Neural progenitor cell (in vitro differentiated cells): ENCODE measurements at regions not wholly inside any gene's neighbourhood (a gene's known extent, or its start where the extent isn't known, plus 50 kb on each side); places are given as distances from the start of the nearest gene placed in this dataset.

Experiments used
- DNase-seq: peaks from one replicate; pipeline ENCODE4 v3.0.0-alpha.2; 2016; ENCODE audit warnings: low spot score
- H2AFZ ChIP-seq: fragments of 200-600 bp; sonication (generic); replicated peaks from 2 replicates; pipeline ENCODE4 v1.6.1; 2016; ENCODE audit warnings: antibody characterized with exemption
- H3F3A ChIP-seq: fragments of 200-600 bp; sonication (generic); 2 replicates; pipeline ENCODE4 v1.6.1; 2016; ENCODE audit warnings: antibody characterized with exemption, low read depth
- H3K27ac ChIP-seq: fragments of 200-600 bp; sonication (generic); 2 replicates; pipeline ENCODE4 v1.5.1; 2016; ENCODE audit warnings: mild to moderate bottlenecking
- H3K27me3 ChIP-seq: fragments of 200-600 bp; sonication (generic); 2 replicates; pipeline ENCODE4 v1.6.1; 2016; ENCODE audit warnings: mild to moderate bottlenecking, moderate library complexity
- H3K36me3 ChIP-seq: fragments of 200-600 bp; sonication (generic); 2 replicates; pipeline ENCODE4 v1.5.1; 2016
- H3K4me1 ChIP-seq: fragments of 200-600 bp; sonication (generic); 2 replicates; pipeline ENCODE4 v1.6.1; 2016; ENCODE audit warnings: mixed run types
- H3K4me2 ChIP-seq: fragments of 200-600 bp; sonication (generic); 2 replicates; pipeline ENCODE4 v1.6.1; 2016
- H3K4me3 ChIP-seq: fragments of 200-600 bp; sonication (generic); 2 replicates; pipeline ENCODE4 v1.5.1; 2016
- H3K79me2 ChIP-seq: fragments of 200-600 bp; sonication (generic); 2 replicates; pipeline ENCODE4 v1.6.1; 2016; ENCODE audit warnings: low read depth
- H3K9ac ChIP-seq: fragments of 200-600 bp; sonication (generic); 2 replicates; pipeline ENCODE4 v1.6.1; 2016
- H3K9me3 ChIP-seq: fragments of 200-600 bp; sonication (generic); 2 replicates; pipeline ENCODE4 v1.5.1; 2016; ENCODE audit warnings: low read depth
- H4K20me1 ChIP-seq: fragments of 200-600 bp; sonication (generic); 2 replicates; pipeline ENCODE4 v1.6.1; 2016; ENCODE audit warnings: low read depth
- H3K27ac Mint-ChIP-seq: 3 replicates; pipeline ENCODE4 v1.8.0; 2021; ENCODE audit warnings: mixed read lengths
- H3K27me3 Mint-ChIP-seq: 2 replicates; pipeline ENCODE4 v1.8.0; 2022; ENCODE audit warnings: low read depth, mild to moderate bottlenecking, inconsistent platforms, moderate library complexity, mixed read lengths; ENCODE audit not compliant: insufficient read depth
- H3K36me3 Mint-ChIP-seq: 3 replicates; pipeline ENCODE4 v1.8.0; 2021; ENCODE audit warnings: mixed read lengths
- H3K4me1 Mint-ChIP-seq: 3 replicates; pipeline ENCODE4 v1.8.0; 2021; ENCODE audit warnings: mixed read lengths
- H3K4me3 Mint-ChIP-seq: 3 replicates; pipeline ENCODE4 v1.8.0; 2021; ENCODE audit warnings: mild to moderate bottlenecking, moderate library complexity, mixed read lengths
- H3K9me3 Mint-ChIP-seq: 3 replicates; pipeline ENCODE4 v1.8.0; 2020; ENCODE audit warnings: mixed read lengths
- CTCF ChIP-seq: fragments of 200-600 bp; sonication (generic); IDR thresholded peaks from 2 replicates; pipeline ENCODE4 v1.5.1; 2017; ENCODE audit warnings: antibody characterized with exemption, mild to moderate bottlenecking
- EZH2 ChIP-seq: fragments of 200-600 bp; sonication (generic); IDR thresholded peaks from 2 replicates; pipeline ENCODE4 v1.6.1; 2017; ENCODE audit warnings: antibody characterized with exemption, mild to moderate bottlenecking, moderate library complexity
- EZH2phosphoT487 ChIP-seq: fragments of 200-600 bp; sonication (generic); IDR thresholded peaks from 2 replicates; pipeline ENCODE4 v1.6.1; 2017; ENCODE audit warnings: antibody characterized with exemption

GRCh38 chr1:189269011-189269410, 1208.7 kb downstream of the BRINP3 start:
- no peak overlapping the region for H3K4me2 ChIP-seq
- H3K4me3 Mint-ChIP-seq = no peak overlapping the region
- no peak overlapping the region for H3K9ac ChIP-seq
- H3K9me3 ChIP-seq = peaks cover 12% of the 10 kb centered on the region
- H3K4me1 ChIP-seq = no peaks in the 10 kb centered on the region
- H3K27me3 Mint-ChIP-seq = no peaks in the 10 kb centered on the region
- no peaks in the 10 kb centered on the region for H3K4me1 Mint-ChIP-seq
- no peaks in the 10 kb centered on the region for H3K36me3 ChIP-seq
- H4K20me1 ChIP-seq = no peaks in the 10 kb centered on the region
- H3F3A ChIP-seq = no peaks in the 10 kb centered on the region
- H3K36me3 Mint-ChIP-seq = no peaks in the 10 kb centered on the region
- no peak overlapping the region for H3K4me3 ChIP-seq
- no peak overlapping the region for H3K27ac ChIP-seq
- DNase-seq = peak; percentile 60
- H2AFZ ChIP-seq = no peak overlapping the region
- TF ChIP-seq EZH2 (no peak), CTCF (no peak), EZH2phosphoT487 (no peak)
- peaks cover 22% of the 10 kb centered on the region for H3K9me3 Mint-ChIP-seq
- no peak overlapping the region for H3K27ac Mint-ChIP-seq
- no peaks in the 10 kb centered on the region for H3K79me2 ChIP-seq
- H3K27me3 ChIP-seq = no peaks in the 10 kb centered on the region

GRCh38 chr1:189274267-189274666, 1203.4 kb downstream of the BRINP3 start:
- Histone ChIP-seq H3K27me3 (no peaks in the 10 kb centered on the region), H3K27ac (no peak overlapping the region)
- H3K27me3 Mint-ChIP-seq = no peaks in the 10 kb centered on the region

GRCh38 chr1:189275796-189276195, 1201.9 kb downstream of the BRINP3 start:
- H3K27ac ChIP-seq = no peak overlapping the region
- Mint-ChIP-seq H3K4me3 (no peak overlapping the region), H3K36me3 (no peaks in the 10 kb centered on the region), H3K9me3 (no peaks in the 10 kb centered on the region), H3K27me3 (no peaks in the 10 kb centered on the region), H3K4me1 (no peaks in the 10 kb centered on the region), H3K27ac (no peak overlapping the region)
- no peaks in the 10 kb centered on the region for H3K79me2 ChIP-seq
- H3K36me3 ChIP-seq = no peaks in the 10 kb centered on the region
- H3K9ac ChIP-seq = no peak overlapping the region
- no peaks in the 10 kb centered on the region for H3K27me3 ChIP-seq
- no peaks in the 10 kb centered on the region for H3K9me3 ChIP-seq
- no peaks in the 10 kb centered on the region for H3F3A ChIP-seq
- no peaks in the 10 kb centered on the region for H3K4me1 ChIP-seq
- no peaks in the 10 kb centered on the region for H4K20me1 ChIP-seq
- H2AFZ ChIP-seq = no peak overlapping the region
- TF ChIP-seq CTCF = no peak
- no peak for TF ChIP-seq EZH2
- TF ChIP-seq EZH2phosphoT487 = no peak
- DNase-seq = no peak
- H3K4me3 ChIP-seq = no peak overlapping the region
- no peak overlapping the region for H3K4me2 ChIP-seq

More at GRCh38 chr1:189274267-189274666, 1203.4 kb downstream of the BRINP3 start:
- Histone ChIP-seq H3K9ac (no peak overlapping the region), H2AFZ (no peak overlapping the region), H3K79me2 (no peaks in the 10 kb centered on the region), H3K4me1 (no peaks in the 10 kb centered on the region), H3K4me2 (no peak overlapping the region), H3F3A (no peaks in the 10 kb centered on the region), H4K20me1 (no peaks in the 10 kb centered on the region), H3K36me3 (no peaks in the 10 kb centered on the region), H3K4me3 (no peak overlapping the region), H3K9me3 (peaks cover 4% of the 10 kb centered on the region)
- Mint-ChIP-seq H3K9me3 (peaks cover 7% of the 10 kb centered on the region), H3K4me3 (no peak overlapping the region), H3K27ac (no peak overlapping the region), H3K4me1 (no peaks in the 10 kb centered on the region), H3K36me3 (no peaks in the 10 kb centered on the region)
- no peak for TF ChIP-seq CTCF
- no peak for TF ChIP-seq EZH2phosphoT487
- no peak for TF ChIP-seq EZH2
- no peak for DNase-seq

- Mint-ChIP-seq H3K36me3 (no peaks in the 10 kb centered on the region), H3K27ac (no peak overlapping the region), H3K4me1 (no peaks in the 10 kb centered on the region), H3K9me3 (no peaks in the 10 kb centered on the region), H3K4me3 (no peak overlapping the region), H3K27me3 (no peaks in the 10 kb centered on the region)
- Histone ChIP-seq H3K4me3 (no peak overlapping the region), H3K36me3 (no peaks in the 10 kb centered on the region), H4K20me1 (no peaks in the 10 kb centered on the region), H3K27ac (no peak overlapping the region), H3K79me2 (no peaks in the 10 kb centered on the region), H3K9me3 (no peaks in the 10 kb centered on the region), H3K27me3 (no peaks in the 10 kb centered on the region), H3K4me2 (no peak overlapping the region), H2AFZ (no peak overlapping the region), H3K9ac (no peak overlapping the region), H3K4me1 (no peaks in the 10 kb centered on the region), H3F3A (no peaks in the 10 kb centered on the region)
- DNase-seq = no peak
- TF ChIP-seq CTCF = no peak
- no peak for TF ChIP-seq EZH2
- TF ChIP-seq EZH2phosphoT487 = no peak
Observed at GRCh38 chr1:189289346-189289745, 1188.3 kb downstream of the BRINP3 start.
